KG1 (cell line): ENCODE measurements at regions not wholly inside any gene's neighbourhood (a gene's known extent, or its start where the extent isn't known, plus 50 kb on each side); places are given as distances from the start of the nearest gene placed in this dataset.

Source experiments
- DNase-seq: peaks from one replicate; lab custom pipeline; 2025; lab: John Stamatoyannopoulos, UW

GRCh38 chr14:75333606-75334548 lies 55.2 kb downstream of the FOS start:
- DNase-seq, result peak; percentile 75

GRCh38 chr14:75334549-75335051 lies 56.0 kb downstream of the FOS start:
- DNase-seq, result peak; percentile 75

GRCh38 chr14:75335571-75335970 lies 56.9 kb downstream of the FOS start:
- DNase-seq, result no peak

- DNase-seq, result no peak
These were observed 59.8 kb downstream of the FOS start for GRCh38 chr14:75338398-75338797.

- no peak for DNase-seq
These were observed 60.4 kb downstream of the FOS start for GRCh38 chr14:75339059-75339458.

GRCh38 chr14:75340921-75341320 lies 62.3 kb downstream of the FOS start:
- no peak for DNase-seq

GRCh38 chr14:75341620-75342019 lies 63.0 kb downstream of the FOS start:
- DNase-seq, result peak; percentile 59

- DNase-seq, result no peak
These were observed 64.4 kb downstream of the FOS start for GRCh38 chr14:75342762-75343599.

GRCh38 chr14:75343911-75344310 lies 65.3 kb downstream of the FOS start:
- DNase-seq, result no peak

- DNase-seq, result no peak
These were observed 65.8 kb downstream of the FOS start for GRCh38 chr14:75344411-75344810.

GRCh38 chr14:75350505-75351060 lies 72.0 kb downstream of the FOS start:
- no peak for DNase-seq

- no peak for DNase-seq
These were observed 68.7 kb upstream of the JDP2 start for GRCh38 chr14:75359098-75359497.

GRCh38 chr14:75361041-75361440 lies 66.8 kb upstream of the JDP2 start:
- DNase-seq, result no peak

- no peak for DNase-seq
These were observed 65.9 kb upstream of the JDP2 start for GRCh38 chr14:75361751-75362433.

- no peak for DNase-seq
These were observed 64.7 kb upstream of the JDP2 start for GRCh38 chr14:75363130-75363529.

- no peak for DNase-seq
These were observed 64.1 kb upstream of the JDP2 start for GRCh38 chr14:75363570-75364227.

GRCh38 chr14:75365116-75365515 lies 62.7 kb upstream of the JDP2 start:
- no peak for DNase-seq

- no peak for DNase-seq
These were observed 60.9 kb upstream of the JDP2 start for GRCh38 chr14:75366963-75367362.

GRCh38 chr14:75368333-75368732 lies 59.5 kb upstream of the JDP2 start:
- DNase-seq, result no peak

- no peak for DNase-seq
These were observed 58.3 kb upstream of the JDP2 start for GRCh38 chr14:75369506-75369905.
